H9 (cell line): ENCODE measurements at regions not wholly inside any gene's neighbourhood (a gene's known extent, or its start where the extent isn't known, plus 50 kb on each side); places are given as distances from the start of the nearest gene placed in this dataset.

Experiments
- DNase-seq: peaks from one replicate; pipeline ENCODE4 v3.0.0-alpha.2; 2017
- H2AFZ ChIP-seq: one replicate; pipeline ENCODE4 v1.6.1; 2013; ENCODE audit warnings: mild to moderate bottlenecking, low read length, control low read depth, moderate library complexity
- H2AK5ac ChIP-seq: 2 replicates; pipeline ENCODE4 v1.6.1; 2013; ENCODE audit warnings: low read length, control low read depth, mixed read lengths; ENCODE audit not compliant: insufficient read length
- H2BK120ac ChIP-seq: one replicate; pipeline ENCODE4 v1.6.1; 2013; ENCODE audit warnings: low read depth, mild to moderate bottlenecking, low read length, control low read depth, inconsistent platforms; ENCODE audit not compliant: poor library complexity, severe bottlenecking
- H2BK12ac ChIP-seq: 2 replicates; pipeline ENCODE4 v1.6.1; 2013; ENCODE audit warnings: low read length, control low read depth, mixed read lengths, low read depth; ENCODE audit not compliant: insufficient read length
- H2BK15ac ChIP-seq: 2 replicates; pipeline ENCODE4 v1.6.1; 2013; ENCODE audit warnings: low read depth, low read length, control low read depth
- H2BK20ac ChIP-seq: one replicate; pipeline ENCODE4 v1.6.1; 2013; ENCODE audit warnings: low read depth, mild to moderate bottlenecking, low read length, control low read depth, inconsistent platforms; ENCODE audit not compliant: poor library complexity, severe bottlenecking
- H2BK5ac ChIP-seq: 2 replicates; pipeline ENCODE4 v1.6.1; 2013; ENCODE audit warnings: low read length, control low read depth, mixed read lengths; ENCODE audit not compliant: insufficient read length
- H3K14ac ChIP-seq: 2 replicates; pipeline ENCODE4 v1.6.1; 2013; ENCODE audit warnings: low read length, control low read depth; ENCODE audit not compliant: insufficient read depth
- H3K18ac ChIP-seq: 2 replicates; pipeline ENCODE4 v1.6.1; 2013; ENCODE audit warnings: low read depth, mild to moderate bottlenecking, mixed read lengths, low read length, control low read depth; ENCODE audit not compliant: insufficient read length
- H3K23ac ChIP-seq: 2 replicates; pipeline ENCODE4 v1.6.1; 2013; ENCODE audit warnings: low read length, control low read depth, mixed read lengths, low read depth; ENCODE audit not compliant: insufficient read length
- H3K23me2 ChIP-seq: 2 replicates; pipeline ENCODE4 v1.6.1; 2013; ENCODE audit warnings: low read depth, mild to moderate bottlenecking, mixed read lengths, low read length, control low read depth; ENCODE audit not compliant: insufficient read length, poor library complexity, severe bottlenecking
- H3K27ac ChIP-seq: 2 replicates; pipeline ENCODE4 v1.5.1; 2013; ENCODE audit warnings: low read length, control low read depth, mixed read lengths, low read depth; ENCODE audit not compliant: insufficient read length
- H3K27me3 ChIP-seq: 2 replicates; pipeline ENCODE4 v1.6.1; 2013; ENCODE audit warnings: low read length, control low read depth, inconsistent platforms; ENCODE audit not compliant: insufficient read depth
- H3K4ac ChIP-seq: 2 replicates; pipeline ENCODE4 v1.6.1; 2013; ENCODE audit warnings: low read depth, mild to moderate bottlenecking, control low read depth, inconsistent platforms, low read length, moderate library complexity
- H3K4me1 ChIP-seq: 2 replicates; pipeline ENCODE4 v1.6.1; 2013; ENCODE audit warnings: low read length, control low read depth, inconsistent platforms; ENCODE audit not compliant: insufficient read depth
- H3K4me2 ChIP-seq: 2 replicates; pipeline ENCODE4 v1.6.1; 2013; ENCODE audit warnings: low read length, control low read depth, mixed read lengths; ENCODE audit not compliant: insufficient read length, insufficient read depth
- H3K56ac ChIP-seq: 2 replicates; pipeline ENCODE4 v1.6.1; 2013; ENCODE audit warnings: low read depth, mild to moderate bottlenecking, mixed read lengths, low read length, control low read depth; ENCODE audit not compliant: insufficient read length
- H3K79me1 ChIP-seq: 2 replicates; pipeline ENCODE4 v1.6.1; 2013; ENCODE audit warnings: low read depth, mild to moderate bottlenecking, moderate library complexity, low read length, control low read depth, inconsistent platforms; ENCODE audit not compliant: insufficient read depth, poor library complexity, severe bottlenecking
- H3K79me2 ChIP-seq: 2 replicates; pipeline ENCODE4 v1.6.1; 2013; ENCODE audit warnings: low read length, control low read depth, inconsistent platforms; ENCODE audit not compliant: insufficient read depth
- H3K9ac ChIP-seq: 2 replicates; pipeline ENCODE4 v1.6.1; 2013; ENCODE audit warnings: low read length, control low read depth, mixed read lengths; ENCODE audit not compliant: insufficient read length; ENCODE audit errors: extremely low read depth
- H3K9me3 ChIP-seq: one replicate; pipeline ENCODE4 v1.6.1; 2013; ENCODE audit warnings: low read depth, low read length, inconsistent platforms; ENCODE audit not compliant: control insufficient read depth
- H3T11ph ChIP-seq: one replicate; pipeline ENCODE4 v1.6.1; 2013; ENCODE audit warnings: mild to moderate bottlenecking, low read length, control low read depth, inconsistent platforms
- H4K20me1 ChIP-seq: one replicate; pipeline ENCODE4 v1.6.1; 2013; ENCODE audit not compliant: control insufficient read depth, insufficient read length, insufficient read depth
- H4K5ac ChIP-seq: 2 replicates; pipeline ENCODE4 v1.6.1; 2013; ENCODE audit warnings: low read depth, mild to moderate bottlenecking, mixed read lengths, low read length, control low read depth; ENCODE audit not compliant: insufficient read length
- H4K8ac ChIP-seq: replicated peaks from 2 replicates; pipeline ENCODE4 v1.6.1; 2013; ENCODE audit warnings: low read length, control low read depth, mixed read lengths, low read depth; ENCODE audit not compliant: insufficient read length
- H4K91ac ChIP-seq: 2 replicates; pipeline ENCODE4 v1.6.1; 2013; ENCODE audit warnings: low read depth, mild to moderate bottlenecking, moderate library complexity, mixed read lengths, low read length, control low read depth; ENCODE audit not compliant: insufficient read length
- H3K27ac Mint-ChIP-seq, 3 experiments: 2 replicates in 2 of 3; 3 replicates in 1 of 3; pipeline ENCODE4 v1.8.0; 2020 to 2021; ENCODE audit warnings: mixed read lengths in 3 of 3, mild to moderate bottlenecking in 1 of 3, moderate library complexity in 1 of 3
- H3K27me3 Mint-ChIP-seq: 2 replicates; pipeline ENCODE4 v1.8.0; 2021; ENCODE audit warnings: low read depth, mild to moderate bottlenecking, moderate library complexity, mixed read lengths
- H3K36me3 Mint-ChIP-seq, 3 experiments: 2 replicates in 2 of 3; 3 replicates in 1 of 3; pipeline ENCODE4 v1.8.0; 2020 to 2021; ENCODE audit warnings: low read depth in 3 of 3, mixed read lengths in 3 of 3; ENCODE audit not compliant: insufficient read depth in 1 of 3
- H3K4me1 Mint-ChIP-seq, 2 experiments: 2 replicates each; pipeline ENCODE4 v1.8.0; 2020; ENCODE audit warnings: mixed read lengths in 2 of 2
- H3K4me3 Mint-ChIP-seq, 2 experiments: 2 replicates in 1 of 2; 3 replicates in 1 of 2; pipeline ENCODE4 v1.8.0; 2020 to 2021; ENCODE audit warnings: mild to moderate bottlenecking in 2 of 2, mixed read lengths in 2 of 2, moderate library complexity in 1 of 2
- H3K9me3 Mint-ChIP-seq, 2 experiments: 2 replicates in 1 of 2; 3 replicates in 1 of 2; pipeline ENCODE4 v1.8.0; 2020; ENCODE audit warnings: mild to moderate bottlenecking in 2 of 2, mixed read lengths in 2 of 2, moderate library complexity in 1 of 2
- CTCF ChIP-seq: fragments of 200-600 bp; sonication (generic); conservative IDR thresholded peaks from 3 replicates; pipeline ENCODE4 v1.8.0; 2021; ENCODE audit warnings: antibody characterized with exemption, mild to moderate bottlenecking
- WGBS: extraction: QIAGEN DNeasy Blood & Tissue Kit; methylation state at CpG from one replicate; pipeline ENCODE4 v1.1.7; 2013; ENCODE audit warnings: missing lambda C conversion rate, low lambda C conversion rate, mixed read lengths; ENCODE audit not compliant: insufficient read length; ENCODE audit errors: extremely low coverage; 5-methylcytosine and 5-hydroxymethylcytosine counted together

- H3K23ac ChIP-seq, result no peak overlapping the region
- Mint-ChIP-seq H3K27ac (no peak overlapping the region), H3K9me3 (peaks cover 16 to 20% of the 10 kb centered on the region in 2 experiments; a peak in 4 of 5 replicates), H3K36me3 (peaks cover 6 to 7% (median 6%) of the 10 kb centered on the region in 3 experiments; a peak in 6 of 7 replicates), H3K4me1 (no peaks in the 10 kb centered on the region), H3K4me3 (no peak overlapping the region), H3K27me3 (peaks cover 3% of the 10 kb centered on the region)
- DNase-seq, result no peak
- no peak overlapping the region for H4K5ac ChIP-seq
- no peak overlapping the region for H2BK20ac ChIP-seq
- H2BK5ac ChIP-seq, result no peak overlapping the region
- no peaks in the 10 kb centered on the region for H3K79me2 ChIP-seq
- no peak overlapping the region for H4K8ac ChIP-seq
- H3K79me1 ChIP-seq, result no peaks in the 10 kb centered on the region
- H4K91ac ChIP-seq, result no peak overlapping the region
- H3K9me3 ChIP-seq, result no peaks in the 10 kb centered on the region
- H3K27me3 ChIP-seq, result no peaks in the 10 kb centered on the region
- no peak overlapping the region for H3K18ac ChIP-seq
- TF ChIP-seq CTCF, result no peak
- H3K4ac ChIP-seq, result no peak overlapping the region
- no peak overlapping the region for H3K27ac ChIP-seq
- no peak overlapping the region for H2BK12ac ChIP-seq
- H2BK15ac ChIP-seq, result no peak overlapping the region
- no peaks in the 10 kb centered on the region for H3K4me1 ChIP-seq
- H3K9ac ChIP-seq, result no peak overlapping the region
- WGBS, result no CpG with 5 or more reads among the region's 3 CpGs
- H3K23me2 ChIP-seq, result no peaks in the 10 kb centered on the region
- no peak overlapping the region for H2BK120ac ChIP-seq
- no peak overlapping the region for H2AFZ ChIP-seq
- no peaks in the 10 kb centered on the region for H4K20me1 ChIP-seq
- H3T11ph ChIP-seq, result no peak overlapping the region
- H3K14ac ChIP-seq, result no peak overlapping the region
- no peak overlapping the region for H2AK5ac ChIP-seq
- H3K56ac ChIP-seq, result no peak overlapping the region
- no peak overlapping the region for H3K4me2 ChIP-seq
These were observed 263.6 kb upstream of the AUTS2 start for GRCh38 chr7:69334701-69335100.
